HG02678 (cell line): ENCODE measurements at regions not wholly inside any gene's neighbourhood (a gene's known extent, or its start where the extent isn't known, plus 50 kb on each side); places are given as distances from the start of the nearest gene placed in this dataset.

Source experiments
- ATAC-seq: cut with Tn5 transposase; IDR thresholded peaks from one replicate; pipeline ENCODE4 v1.9.1; 2021; ENCODE audit warnings: mild to moderate bottlenecking, moderate library complexity; ENCODE audit not compliant: unreplicated experiment

- no peak for ATAC-seq
Measured at GRCh38 chr22:47299211-47299862, 536.9 kb downstream of the TBC1D22A start.

- ATAC-seq = no peak
Measured at GRCh38 chr22:47298017-47298785, 535.8 kb downstream of the TBC1D22A start.

GRCh38 chr22:47297261-47298016 lies 535.0 kb downstream of the TBC1D22A start:
- ATAC-seq = no peak

- ATAC-seq = no peak
Measured at GRCh38 chr22:47296405-47297260, 534.2 kb downstream of the TBC1D22A start.

- ATAC-seq = no peak
Measured at GRCh38 chr22:47295982-47296381, 533.5 kb downstream of the TBC1D22A start.

- ATAC-seq = no peak
Measured at GRCh38 chr22:47295226-47295901, 532.9 kb downstream of the TBC1D22A start.

GRCh38 chr22:47294576-47294975 lies 532.1 kb downstream of the TBC1D22A start:
- ATAC-seq = no peak

GRCh38 chr22:47294222-47294532 lies 531.7 kb downstream of the TBC1D22A start:
- no peak for ATAC-seq

- no peak for ATAC-seq
Measured at GRCh38 chr22:47293368-47294221, 531.1 kb downstream of the TBC1D22A start.

GRCh38 chr22:47292546-47293320 lies 530.3 kb downstream of the TBC1D22A start:
- ATAC-seq = no peak

GRCh38 chr22:47291565-47292495 lies 529.4 kb downstream of the TBC1D22A start:
- ATAC-seq = no peak

GRCh38 chr22:47290706-47291430 lies 528.4 kb downstream of the TBC1D22A start:
- no peak for ATAC-seq

- no peak for ATAC-seq
Measured at GRCh38 chr22:47289336-47289985, 527.0 kb downstream of the TBC1D22A start.

- ATAC-seq = no peak
Measured at GRCh38 chr22:47288680-47289079, 526.2 kb downstream of the TBC1D22A start.

GRCh38 chr22:47287516-47287915 lies 525.1 kb downstream of the TBC1D22A start:
- ATAC-seq = no peak

GRCh38 chr22:47286590-47286989 lies 524.1 kb downstream of the TBC1D22A start:
- no peak for ATAC-seq
